ENCODE measurements at regions not wholly inside any gene's neighbourhood (a gene's known extent, or its start where the extent isn't known, plus 50 kb on each side); places are given as distances from the start of the nearest gene placed in this dataset.
A peak's percentile ranks its signal among the peaks of the same experiment; 100 is the strongest.

- CTCF ChIA-PET: interaction anchor here (0.6 to 2.8 kb wide), 11 partner anchors 10 to 1851 kb away, joined by 3 to 12 read pairs (median 5); no protein-coding TSS in a partner anchor
- Histone ChIP-seq H3K36me3 (replicated peaks in 1 of 2; ENCODE audit: control extremely low read depth in 1 of 2, control insufficient read depth in 1 of 2, extremely low read depth in 1 of 2, insufficient read depth in 2 of 2, low read length in 1 of 2) (no peaks in the 10 kb centered on the region), H3K9me3 (ENCODE audit: control extremely low read depth in 1 of 3, control insufficient read depth in 2 of 3, insufficient read depth in 1 of 3, low read length in 2 of 3) (no peaks in the 10 kb centered on the region), H3K27ac (ENCODE audit: low read length in 2 of 2) (no peak overlapping the region), H3K4me1 (ENCODE audit: control insufficient read depth in 2 of 2, insufficient read depth in 2 of 2, low read length in 2 of 2) (no peaks in the 10 kb centered on the region), H2AFZ (ENCODE audit: insufficient read depth, low read depth, low read length, poor library complexity, severe bottlenecking) (no peak overlapping the region), H3K27me3 (replicated peaks in 1 of 4; ENCODE audit: control extremely low read depth in 1 of 4, control insufficient read depth in 3 of 4, insufficient read depth in 4 of 4, low read length in 3 of 4) (no peaks in the 10 kb centered on the region), H4K20me1 (ENCODE audit: control insufficient read depth, insufficient read depth, low read length, poor library complexity, severe bottlenecking) (no peaks in the 10 kb centered on the region), H3K4me3 (ENCODE audit: control extremely low read depth in 1 of 5, extremely low read depth in 1 of 5, insufficient read depth in 1 of 5, low read depth in 2 of 5, low read length in 4 of 5) (no peak overlapping the region), H3K4me2 (replicated peaks; ENCODE audit: low read depth, low read length, poor library complexity, severe bottlenecking) (no peak overlapping the region), H3K9ac (ENCODE audit: low read length) (no peak overlapping the region), H3K79me2 (ENCODE audit: control insufficient read depth, insufficient read depth, low read length) (no peaks in the 10 kb centered on the region)
- ATAC-seq (ENCODE audit: low read depth) (no peak), DNase-seq (peak; percentile 37)
- no peaks in the 10 kb centered on the region for H3K9me3 Mint-ChIP-seq (ENCODE audit: insufficient read depth)
- TF ChIP-seq EZH2 (IDR thresholded peaks at IDR 0.05; ENCODE audit: borderline replicate concordance, insufficient read depth, low read depth, low read length, poor library complexity, severe bottlenecking) (no peak), CTCF (IDR thresholded peaks at IDR 0.05) (peak; percentile 74)
- POLR2A ChIA-PET: no interaction called here
- intact Hi-C loops (cut with micrococcal nuclease): loop anchor here (5.0 kb wide), 1 partner anchor 1381 kb away; no protein-coding TSS in a partner anchor
- H3K27ac Mint-ChIP-seq: no peak overlapping the region
- no peaks in the 10 kb centered on the region for H3K4me1 Mint-ChIP-seq
- H3K27me3 Mint-ChIP-seq: no peaks in the 10 kb centered on the region
- WGBS (ENCODE audit: insufficient coverage): 28% methylated on average over 6 of the region's 14 CpGs
- no peak overlapping the region for H3K4me3 Mint-ChIP-seq
Observed at GRCh38 chr15:35751413-35752133, 205.6 kb upstream of the DPH6 start.

- CTCF ChIA-PET: interaction anchor here (0.6 to 2.8 kb wide), 11 partner anchors 8 to 233 kb away, joined by 3 to 12 read pairs (median 5); no protein-coding TSS in a partner anchor
- Histone ChIP-seq H3K27ac (ENCODE audit: low read length in 2 of 2) (no peak overlapping the region), H3K9me3 (ENCODE audit: control extremely low read depth in 1 of 3, control insufficient read depth in 2 of 3, insufficient read depth in 1 of 3, low read length in 2 of 3) (no peaks in the 10 kb centered on the region), H3K9ac (ENCODE audit: low read length) (no peak overlapping the region), H4K20me1 (ENCODE audit: control insufficient read depth, insufficient read depth, low read length, poor library complexity, severe bottlenecking) (no peaks in the 10 kb centered on the region), H3K4me3 (ENCODE audit: control extremely low read depth in 1 of 5, extremely low read depth in 1 of 5, insufficient read depth in 1 of 5, low read depth in 2 of 5, low read length in 4 of 5) (no peak overlapping the region), H3K27me3 (replicated peaks in 1 of 4; ENCODE audit: control extremely low read depth in 1 of 4, control insufficient read depth in 3 of 4, insufficient read depth in 4 of 4, low read length in 3 of 4) (no peaks in the 10 kb centered on the region), H3K4me1 (ENCODE audit: control insufficient read depth in 2 of 2, insufficient read depth in 2 of 2, low read length in 2 of 2) (no peaks in the 10 kb centered on the region), H2AFZ (ENCODE audit: insufficient read depth, low read depth, low read length, poor library complexity, severe bottlenecking) (no peak overlapping the region), H3K36me3 (replicated peaks in 1 of 2; ENCODE audit: control extremely low read depth in 1 of 2, control insufficient read depth in 1 of 2, extremely low read depth in 1 of 2, insufficient read depth in 2 of 2, low read length in 1 of 2) (no peaks in the 10 kb centered on the region), H3K4me2 (replicated peaks; ENCODE audit: low read depth, low read length, poor library complexity, severe bottlenecking) (no peak overlapping the region), H3K79me2 (ENCODE audit: control insufficient read depth, insufficient read depth, low read length) (no peaks in the 10 kb centered on the region)
- TF ChIP-seq CTCF (IDR thresholded peaks at IDR 0.05) (no peak), EZH2 (IDR thresholded peaks at IDR 0.05; ENCODE audit: borderline replicate concordance, insufficient read depth, low read depth, low read length, poor library complexity, severe bottlenecking) (no peak)
- POLR2A ChIA-PET: no interaction called here
- H3K27ac Mint-ChIP-seq: no peak overlapping the region
- H3K4me3 Mint-ChIP-seq: no peak overlapping the region
- ATAC-seq (ENCODE audit: low read depth) (no peak), DNase-seq (no peak)
- intact Hi-C loops (cut with micrococcal nuclease): loop anchor here (5.0 kb wide), 1 partner anchor 1380 kb away; no protein-coding TSS in a partner anchor
- H3K27me3 Mint-ChIP-seq: no peaks in the 10 kb centered on the region
- H3K9me3 Mint-ChIP-seq (ENCODE audit: insufficient read depth): no peaks in the 10 kb centered on the region
- WGBS (ENCODE audit: insufficient coverage): 93% methylated on average over 3 of the region's 5 CpGs
- H3K4me1 Mint-ChIP-seq: no peaks in the 10 kb centered on the region
Observed at GRCh38 chr15:35752134-35752466, 206.1 kb upstream of the DPH6 start.
